Psoas muscle (tissue), 7 donors: ENCODE measurements at regions not wholly inside any gene's neighbourhood (a gene's known extent, or its start where the extent isn't known, plus 50 kb on each side); places are given as distances from the start of the nearest gene placed in this dataset.

Experiments used
- ATAC-seq, 4 donors: fragments of 200-7000 bp; cut with Tn5 transposase; one replicate each; pipeline ENCODE4 v1.9.1; 2020; ENCODE audit warnings: moderate library complexity in 3 of 4, mild to moderate bottlenecking in 2 of 4
- DNase-seq, 2 donors: peaks; one replicate each; pipeline ENCODE4 v3.0.0-alpha.2; 2020
- H3K27ac ChIP-seq: fragments of 200-600 bp; one replicate; pipeline ENCODE4 v1.8.0; 2022
- H3K27me3 ChIP-seq, 3 donors: fragments of 200-600 bp in 1 of 3; one replicate each; pipeline versions ENCODE4 v1.6.1 to v1.8.0; 2013 to 2022; ENCODE audit warnings: low read length in 2 of 3, mild to moderate bottlenecking in 2 of 3, moderate library complexity in 1 of 3; ENCODE audit not compliant: insufficient read depth in 3 of 3
- H3K36me3 ChIP-seq, 2 donors: fragments of 200-600 bp in 1 of 2; one replicate each; pipeline versions ENCODE4 v1.6.1 to v1.8.0; 2013 to 2022; ENCODE audit warnings: low read depth in 1 of 2, mild to moderate bottlenecking in 1 of 2, moderate library complexity in 1 of 2; ENCODE audit not compliant: insufficient read depth in 1 of 2
- H3K4me1 ChIP-seq: fragments of 200-600 bp; one replicate; pipeline ENCODE4 v1.8.0; 2022
- H3K4me3 ChIP-seq: fragments of 200-600 bp; one replicate; pipeline ENCODE4 v1.8.0; 2022; ENCODE audit warnings: mild to moderate bottlenecking
- H3K9me3 ChIP-seq: fragments of 200-600 bp; one replicate; pipeline ENCODE4 v1.8.0; 2022
- CTCF ChIP-seq: fragments of 200-600 bp; IDR thresholded peaks from one replicate; pipeline ENCODE4 v1.8.0; 2022; ENCODE audit warnings: antibody characterized with exemption
- WGBS, 3 donors: extraction: QIAGEN DNeasy Blood & Tissue Kit; methylation state at CpG; one replicate each; pipeline versions ENCODE4 v1.1.6 to v1.1.7; 2013; 5-methylcytosine and 5-hydroxymethylcytosine counted together
- intact Hi-C, 2 donors: fragments of 100-400 bp; cut with DNase I; formaldehyde crosslinking; loops; one replicate each; pipeline versions ENCODE4 v1.11.0 to v1.14.2; 2022
- donor health status: healthy with polysubstance abuse.
- donor health status: DM: no; HTN: no; CAD: no; lungs with moderate emphysema.
- donor health status: Bipolar disorder and iron deficiency.
- donor health status: healthy.
- donor health status: DM: yes; HTN: yes; CAD: no.
- donor health status: DM: no; HTN: no; CAD: no.
- donor health status: DM: yes; HTN: yes; CAD: no.

GRCh38 chr9:113753398-113754119 lies 122.5 kb upstream of the ZNF618 start:
- Histone ChIP-seq H3K4me1 (no peaks in the 10 kb centered on the region), H3K4me3 (no peak overlapping the region), H3K9me3 (peaks cover 3% of the 10 kb centered on the region), H3K36me3 (no peaks in the 10 kb centered on the region), H3K27me3 (peaks cover 0 to 8% (median 0%) of the 10 kb centered on the region in 3 donors), H3K27ac (no peak overlapping the region)
- intact Hi-C loops = no loop called here
- DNase-seq = no peak
- WGBS, 3 donors = 58 to 65% (median 65%) methylated on average over 7 of the region's 7 CpGs
- TF ChIP-seq CTCF = no peak
- no peak for ATAC-seq

GRCh38 chr9:113754739-113755138 lies 121.4 kb upstream of the ZNF618 start:
- no peak overlapping the region for H3K4me3 ChIP-seq
- no peak for ATAC-seq
- H3K36me3 ChIP-seq = no peaks in the 10 kb centered on the region
- TF ChIP-seq CTCF = no peak
- no peak overlapping the region for H3K27ac ChIP-seq
- DNase-seq = no peak
- peaks cover 2% of the 10 kb centered on the region for H3K9me3 ChIP-seq
- H3K4me1 ChIP-seq = no peaks in the 10 kb centered on the region
- intact Hi-C loops = no loop called here
- H3K27me3 ChIP-seq = peaks cover 0 to 8% (median 0%) of the 10 kb centered on the region in 3 donors
- 72 to 89% (median 81%) methylated on average over 2 of the region's 2 CpGs for WGBS, 3 donors

GRCh38 chr9:113755433-113755832 lies 120.7 kb upstream of the ZNF618 start:
- Histone ChIP-seq H3K4me3 (no peak overlapping the region), H3K27ac (no peak overlapping the region), H3K9me3 (peaks cover 4% of the 10 kb centered on the region), H3K4me1 (no peaks in the 10 kb centered on the region), H3K36me3 (no peaks in the 10 kb centered on the region), H3K27me3 (peaks cover 0 to 8% (median 0%) of the 10 kb centered on the region in 3 donors)
- WGBS, 3 donors = 69 to 73% (median 73%) methylated on average over 4 of the region's 4 CpGs
- intact Hi-C loops = no loop called here
- ATAC-seq (no peak), DNase-seq (no peak)
- no peak for TF ChIP-seq CTCF

GRCh38 chr9:113756476-113757192 lies 119.5 kb upstream of the ZNF618 start:
- no peak for DNase-seq
- ATAC-seq = no peak
- Histone ChIP-seq H3K36me3 (no peaks in the 10 kb centered on the region), H3K4me1 (no peaks in the 10 kb centered on the region), H3K9me3 (peaks cover 4% of the 10 kb centered on the region), H3K27ac (no peak overlapping the region), H3K4me3 (no peak overlapping the region), H3K27me3 (peaks cover 0 to 11% (median 0%) of the 10 kb centered on the region in 3 donors)
- no peak for TF ChIP-seq CTCF
- 92 to 94% (median 93%) methylated on average over 3 of the region's 3 CpGs for WGBS, 3 donors
- intact Hi-C loops = no loop called here
